HL-60 (cell line): ENCODE measurements at regions not wholly inside any gene's neighbourhood (a gene's known extent, or its start where the extent isn't known, plus 50 kb on each side); places are given as distances from the start of the nearest gene placed in this dataset.

Experiments used
- DNase-seq, 2 experiments: peaks; one replicate each; pipeline ENCODE4 v3.0.0-alpha.2; 2010 to 2020; ENCODE audit warnings: low read depth in 1 of 2, low spot score in 1 of 2
- H3K27ac ChIP-seq: fragments of 250-450 bp; sonication (Bioruptor Pico); replicated peaks from 2 replicates; pipeline ENCODE4 v1.5.1; 2020; ENCODE audit warnings: mild to moderate bottlenecking, moderate library complexity
- H3K27me3 ChIP-seq: fragments of 250-450 bp; sonication (Bioruptor Pico); 2 replicates; pipeline ENCODE4 v1.5.1; 2021; ENCODE audit warnings: mild to moderate bottlenecking, moderate library complexity; ENCODE audit not compliant: insufficient read depth, poor library complexity, severe bottlenecking
- H3K4me3 ChIP-seq: replicated peaks from 2 replicates; pipeline ENCODE4 v1.5.1; 2011; ENCODE audit warnings: mild to moderate bottlenecking, control low read depth, low read length; ENCODE audit not compliant: insufficient read depth
- GABPA ChIP-seq: IDR thresholded peaks from 2 replicates; pipeline ENCODE4 v1.6.1; 2012; ENCODE audit warnings: low read depth
- POLR2AphosphoS5 ChIP-seq: IDR thresholded peaks from 2 replicates; pipeline ENCODE4 v1.6.1; 2012; ENCODE audit warnings: low read depth
- SPI1 ChIP-seq: IDR thresholded peaks from 2 replicates; pipeline ENCODE4 v1.6.1; 2012; ENCODE audit warnings: low read depth, mild to moderate bottlenecking, borderline replicate concordance
- TF ChIP-seq, protein P1 (sequence below): IDR thresholded peaks from 2 replicates; pipeline ENCODE4 v1.6.1; 2012; ENCODE audit warnings: low read depth; ENCODE audit not compliant: insufficient replicate concordance
- TF ChIP-seq, protein P2 (sequence below): IDR thresholded peaks from one replicate; pipeline ENCODE4 v1.5.1; 2011; ENCODE audit warnings: low read length, control low read depth, inconsistent platforms; ENCODE audit not compliant: insufficient read depth

DNA sequence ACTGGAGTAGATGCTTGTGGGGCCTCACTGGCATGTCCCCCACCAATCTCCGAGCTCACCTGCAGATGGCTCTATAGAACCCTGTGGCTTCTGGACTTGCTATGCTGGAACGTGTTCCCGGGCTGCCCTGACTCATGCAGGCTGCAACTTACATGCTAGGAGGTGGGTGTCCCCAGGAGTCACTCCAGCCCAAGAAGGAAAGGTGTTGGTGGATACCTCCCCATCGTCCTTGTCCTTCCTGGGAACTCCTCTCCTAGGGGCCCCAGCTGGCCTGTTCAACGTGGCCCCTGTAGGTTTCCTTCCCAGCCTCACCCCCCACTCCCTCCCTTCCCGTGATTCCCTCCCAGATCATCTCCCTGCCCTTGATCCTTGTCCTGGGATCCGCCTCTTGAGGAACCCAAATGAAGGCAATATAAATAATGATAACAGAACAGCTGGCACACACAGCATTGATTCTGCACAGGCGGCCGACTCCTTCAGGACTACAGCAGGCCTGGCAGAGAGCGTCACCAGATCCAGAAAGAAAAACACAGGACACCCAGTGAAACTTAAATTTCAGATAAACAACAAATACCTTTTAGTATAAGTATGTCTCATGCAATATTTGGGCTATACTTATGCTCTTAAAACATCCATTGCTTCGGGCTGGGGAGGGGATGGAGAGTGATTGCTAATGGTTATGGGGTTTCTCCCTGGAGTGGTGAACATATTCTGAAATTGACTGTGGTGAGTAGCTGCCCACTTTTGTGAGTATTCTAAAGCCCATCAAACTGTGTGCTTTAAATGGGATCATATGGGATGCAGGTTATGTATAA lies 221.1 kb upstream of the GSE1 start:
- TF ChIP-seq, protein P1, sequence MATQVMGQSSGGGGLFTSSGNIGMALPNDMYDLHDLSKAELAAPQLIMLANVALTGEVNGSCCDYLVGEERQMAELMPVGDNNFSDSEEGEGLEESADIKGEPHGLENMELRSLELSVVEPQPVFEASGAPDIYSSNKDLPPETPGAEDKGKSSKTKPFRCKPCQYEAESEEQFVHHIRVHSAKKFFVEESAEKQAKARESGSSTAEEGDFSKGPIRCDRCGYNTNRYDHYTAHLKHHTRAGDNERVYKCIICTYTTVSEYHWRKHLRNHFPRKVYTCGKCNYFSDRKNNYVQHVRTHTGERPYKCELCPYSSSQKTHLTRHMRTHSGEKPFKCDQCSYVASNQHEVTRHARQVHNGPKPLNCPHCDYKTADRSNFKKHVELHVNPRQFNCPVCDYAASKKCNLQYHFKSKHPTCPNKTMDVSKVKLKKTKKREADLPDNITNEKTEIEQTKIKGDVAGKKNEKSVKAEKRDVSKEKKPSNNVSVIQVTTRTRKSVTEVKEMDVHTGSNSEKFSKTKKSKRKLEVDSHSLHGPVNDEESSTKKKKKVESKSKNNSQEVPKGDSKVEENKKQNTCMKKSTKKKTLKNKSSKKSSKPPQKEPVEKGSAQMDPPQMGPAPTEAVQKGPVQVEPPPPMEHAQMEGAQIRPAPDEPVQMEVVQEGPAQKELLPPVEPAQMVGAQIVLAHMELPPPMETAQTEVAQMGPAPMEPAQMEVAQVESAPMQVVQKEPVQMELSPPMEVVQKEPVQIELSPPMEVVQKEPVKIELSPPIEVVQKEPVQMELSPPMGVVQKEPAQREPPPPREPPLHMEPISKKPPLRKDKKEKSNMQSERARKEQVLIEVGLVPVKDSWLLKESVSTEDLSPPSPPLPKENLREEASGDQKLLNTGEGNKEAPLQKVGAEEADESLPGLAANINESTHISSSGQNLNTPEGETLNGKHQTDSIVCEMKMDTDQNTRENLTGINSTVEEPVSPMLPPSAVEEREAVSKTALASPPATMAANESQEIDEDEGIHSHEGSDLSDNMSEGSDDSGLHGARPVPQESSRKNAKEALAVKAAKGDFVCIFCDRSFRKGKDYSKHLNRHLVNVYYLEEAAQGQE = no peak
- TF ChIP-seq POLR2AphosphoS5 (no peak), SPI1 (no peak), GABPA (no peak)
- TF ChIP-seq, protein P2, sequence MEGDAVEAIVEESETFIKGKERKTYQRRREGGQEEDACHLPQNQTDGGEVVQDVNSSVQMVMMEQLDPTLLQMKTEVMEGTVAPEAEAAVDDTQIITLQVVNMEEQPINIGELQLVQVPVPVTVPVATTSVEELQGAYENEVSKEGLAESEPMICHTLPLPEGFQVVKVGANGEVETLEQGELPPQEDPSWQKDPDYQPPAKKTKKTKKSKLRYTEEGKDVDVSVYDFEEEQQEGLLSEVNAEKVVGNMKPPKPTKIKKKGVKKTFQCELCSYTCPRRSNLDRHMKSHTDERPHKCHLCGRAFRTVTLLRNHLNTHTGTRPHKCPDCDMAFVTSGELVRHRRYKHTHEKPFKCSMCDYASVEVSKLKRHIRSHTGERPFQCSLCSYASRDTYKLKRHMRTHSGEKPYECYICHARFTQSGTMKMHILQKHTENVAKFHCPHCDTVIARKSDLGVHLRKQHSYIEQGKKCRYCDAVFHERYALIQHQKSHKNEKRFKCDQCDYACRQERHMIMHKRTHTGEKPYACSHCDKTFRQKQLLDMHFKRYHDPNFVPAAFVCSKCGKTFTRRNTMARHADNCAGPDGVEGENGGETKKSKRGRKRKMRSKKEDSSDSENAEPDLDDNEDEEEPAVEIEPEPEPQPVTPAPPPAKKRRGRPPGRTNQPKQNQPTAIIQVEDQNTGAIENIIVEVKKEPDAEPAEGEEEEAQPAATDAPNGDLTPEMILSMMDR = no peak
- Histone ChIP-seq H3K27ac (no peak overlapping the region), H3K27me3 (peaks cover 2% of the 10 kb centered on the region), H3K4me3 (no peak overlapping the region)
- no peak for DNase-seq

DNA sequence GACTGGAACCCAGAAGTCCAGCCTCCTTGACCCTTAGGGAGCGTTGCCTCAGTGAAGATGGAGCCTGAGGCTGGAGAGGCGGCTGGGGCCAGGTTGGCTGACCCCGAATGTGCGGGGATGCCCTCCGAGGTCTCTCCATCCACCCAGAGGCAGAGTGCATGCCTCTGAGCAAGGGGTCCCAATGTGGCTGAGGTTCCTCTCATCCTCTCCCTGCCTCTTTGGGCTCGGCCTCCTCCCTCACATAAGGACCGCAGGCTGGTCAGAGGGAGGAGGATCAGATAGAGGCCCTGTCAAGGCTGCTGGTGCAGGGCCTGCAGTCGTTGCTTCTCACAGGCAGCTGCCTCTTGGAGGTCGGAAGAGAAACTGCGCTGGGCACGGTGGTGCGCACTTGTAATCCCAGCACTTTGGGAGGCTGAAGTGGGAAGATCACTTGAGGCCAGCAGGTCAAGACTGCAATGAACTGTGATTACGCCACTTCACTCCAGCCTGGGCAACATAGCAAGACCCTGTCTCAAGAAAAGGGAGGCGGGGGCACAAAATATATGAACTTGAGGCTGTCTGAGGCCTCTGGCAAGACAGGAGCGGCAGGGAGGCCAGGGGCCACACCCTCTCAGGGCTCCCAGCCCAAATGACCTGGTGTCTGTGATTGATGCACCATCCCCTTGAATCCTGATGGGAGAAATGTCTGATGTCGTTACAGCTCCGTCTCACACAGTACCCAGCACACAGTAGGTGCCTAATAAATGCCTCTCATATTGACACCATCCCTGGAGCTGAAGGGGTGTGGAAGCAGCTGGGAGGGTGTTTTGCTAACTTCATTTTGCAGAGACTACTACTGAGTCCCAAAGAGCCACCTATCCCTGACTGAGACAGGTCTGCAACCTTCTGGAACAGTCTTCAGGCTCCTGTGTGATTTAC lies 220.1 kb upstream of the GSE1 start:
- TF ChIP-seq, protein P1 = no peak
- TF ChIP-seq POLR2AphosphoS5 (no peak), SPI1 (no peak), GABPA (no peak)
- TF ChIP-seq, protein P2 = no peak
- no peak for DNase-seq
- Histone ChIP-seq H3K27me3 (peaks cover 2% of the 10 kb centered on the region), H3K27ac (no peak overlapping the region), H3K4me3 (no peak overlapping the region)

DNA sequence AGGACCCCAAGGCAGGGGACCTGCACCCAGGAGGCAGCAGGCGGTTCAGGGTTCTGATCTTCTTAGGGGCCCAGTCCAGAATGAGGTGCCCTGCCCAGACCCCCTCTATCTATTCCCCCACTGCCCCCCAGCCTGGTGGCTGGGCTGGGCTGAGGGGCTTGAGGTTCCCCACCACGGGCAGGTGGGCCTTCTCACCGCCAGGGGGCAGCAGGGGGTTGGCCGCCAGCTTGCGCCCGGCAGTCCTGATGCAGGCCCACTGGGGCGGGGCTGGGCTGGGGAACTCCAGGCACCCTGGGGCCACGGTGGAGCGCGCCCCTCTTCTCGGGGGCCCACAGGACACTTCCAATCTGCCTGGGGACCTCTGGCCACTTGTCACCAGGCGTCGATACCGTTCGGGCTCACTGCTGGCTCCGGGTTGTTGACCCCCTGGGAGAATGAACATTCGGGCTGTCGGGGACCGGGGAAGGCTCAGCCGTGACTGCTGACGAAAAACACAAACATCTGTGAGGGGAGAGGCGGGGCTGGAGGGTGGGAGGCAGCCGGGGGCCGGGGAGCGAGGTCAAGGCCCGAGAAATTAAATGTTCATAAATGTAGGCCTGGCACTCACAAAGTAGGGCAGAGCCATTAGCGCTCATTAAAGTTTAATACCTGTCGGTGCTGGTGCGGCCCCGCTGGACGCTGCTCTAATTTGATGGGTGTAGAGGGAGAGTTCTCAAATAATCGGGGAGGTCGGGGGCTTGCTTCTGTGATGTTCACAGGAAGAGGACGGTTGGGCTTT lies 219.3 kb upstream of the GSE1 start:
- TF ChIP-seq SPI1 = no peak
- TF ChIP-seq POLR2AphosphoS5 = no peak
- TF ChIP-seq, protein P2 = peak; percentile 22
- Histone ChIP-seq H3K4me3 (no peak overlapping the region), H3K27ac (no peak overlapping the region), H3K27me3 (peaks cover 2% of the 10 kb centered on the region)
- DNase-seq = peak in 1 of 2 experiments; percentile 35
